Gastrocnemius medialis (tissue), 4 donors: ENCODE measurements at regions not wholly inside any gene's neighbourhood (a gene's known extent, or its start where the extent isn't known, plus 50 kb on each side); places are given as distances from the start of the nearest gene placed in this dataset.
"Not testable (repeated sequence)": the region's sequence is repeated elsewhere in the genome, so short reads cannot be mapped to it uniquely, and the experiment has no call there.

Experiments
- ATAC-seq, 2 donors: fragments of 150-250 bp; one replicate each; pipeline ENCODE4 v1.9.1; 2016
- DNase-seq, 2 donors: peaks; one replicate each; pipeline ENCODE4 v3.0.0-alpha.2; 2019
- H3K27ac ChIP-seq, 4 donors: fragments of 200-600 bp; sonication (generic); 1 replicate in 1 of 4; 2 replicates in 3 of 4; pipeline ENCODE4 v1.5.1; 2016 to 2018; ENCODE audit warnings: mild to moderate bottlenecking in 2 of 4, moderate library complexity in 1 of 4
- H3K27me3 ChIP-seq, 3 donors: fragments of 200-600 bp; sonication (generic) in 2 of 3; 1 replicate in 1 of 3; 2 replicates in 2 of 3; pipeline versions ENCODE4 v1.5.1 to v1.6.0; 2016 to 2019; ENCODE audit warnings: mild to moderate bottlenecking in 1 of 3, moderate library complexity in 1 of 3
- H3K36me3 ChIP-seq, 2 donors: fragments of 200-600 bp; sonication (generic) in 1 of 2; one replicate each; pipeline ENCODE4 v1.5.1; 2017 to 2018
- H3K4me1 ChIP-seq, 2 donors: fragments of 200-600 bp; sonication (generic) in 1 of 2; one replicate each; pipeline ENCODE4 v1.5.1; 2016 to 2017; ENCODE audit warnings: mild to moderate bottlenecking in 2 of 2
- H3K4me3 ChIP-seq, 4 donors: fragments of 200-600 bp; sonication (generic) in 3 of 4; 1 replicate in 1 of 4; 2 replicates in 3 of 4; pipeline ENCODE4 v1.5.1; 2016 to 2019; ENCODE audit warnings: mild to moderate bottlenecking in 2 of 4
- H3K9me3 ChIP-seq, 3 donors: fragments of 200-600 bp; sonication (generic) in 2 of 3; 1 replicate in 1 of 3; 2 replicates in 2 of 3; pipeline ENCODE4 v1.5.1; 2016 to 2019
- CTCF ChIP-seq, 5 experiments: fragments of 450-650 bp in 3 of 5; fragments of 200-600 bp in 2 of 5; sonication (generic) in 2 of 5; IDR thresholded peaks in 4 of 5; conservative IDR thresholded peaks in 1 of 5; 1 replicate in 4 of 5; 2 replicates in 1 of 5; pipeline ENCODE4 v1.5.1; 2016 to 2019; ENCODE audit warnings: antibody characterized with exemption in 5 of 5, mild to moderate bottlenecking in 3 of 5, moderate library complexity in 3 of 5
- POLR2A ChIP-seq, 2 donors: fragments of 450-650 bp; IDR thresholded peaks; one replicate each; pipeline ENCODE4 v1.6.1; 2017; ENCODE audit warnings: antibody characterized with exemption in 2 of 2, mild to moderate bottlenecking in 2 of 2, moderate library complexity in 2 of 2
- in situ Hi-C, 4 donors: fragments of 200-750 bp; cut with MboI; loops; one replicate each; pipeline versions ENCODE4 v1.15.0 to v1.8.0; 2017; ENCODE audit warnings: low sequenced_read_pairs in 4 of 4
- intact Hi-C: fragments of 100-400 bp; cut with DNase I; formaldehyde crosslinking; loops from one replicate; pipeline ENCODE4 v1.15.1; 2023; ENCODE audit warnings: low total_unique reads

- DNase-seq (no peak), ATAC-seq (no peak)
- Histone ChIP-seq H3K9me3 (no peaks in the 10 kb centered on the region), H3K27ac (no peak overlapping the region), H3K4me3 (no peak overlapping the region), H3K27me3 (no peaks in the 10 kb centered on the region), H3K36me3 (no peaks in the 10 kb centered on the region), H3K4me1 (no peaks in the 10 kb centered on the region)
- intact Hi-C loops = no loop called here
- TF ChIP-seq CTCF (IDR thresholded peaks at IDR 0.05 in 4 of 5, conservative IDR thresholded peaks at IDR 0.05 in 1 of 5) = no peak
- in situ Hi-C loops = no loop called here
Observed at GRCh38 chr7:96921231-96921630, 84.1 kb upstream of the DLX6 start.

- intact Hi-C loops = no loop called here
- ATAC-seq = no peak
- no peak for DNase-seq
- in situ Hi-C loops = no loop called here
- H3K9me3 ChIP-seq = no peaks in the 10 kb centered on the region
- H3K4me1 ChIP-seq = no peaks in the 10 kb centered on the region
- H3K27ac ChIP-seq = no peak overlapping the region
- TF ChIP-seq POLR2A (IDR thresholded peaks at IDR 0.05) (no peak), CTCF (IDR thresholded peaks at IDR 0.05 in 4 of 5, conservative IDR thresholded peaks at IDR 0.05 in 1 of 5) (no peak)
- no peaks in the 10 kb centered on the region for H3K36me3 ChIP-seq
- H3K27me3 ChIP-seq = no peaks in the 10 kb centered on the region
- no peak overlapping the region for H3K4me3 ChIP-seq
Observed at GRCh38 chr7:96921771-96922170, 83.6 kb upstream of the DLX6 start.

- H3K4me3 ChIP-seq, H3K27ac ChIP-seq, DNase-seq, intact Hi-C loops, H3K27me3 ChIP-seq, H3K9me3 ChIP-seq, H3K4me1 ChIP-seq, in situ Hi-C loops, H3K36me3 ChIP-seq, ATAC-seq: not testable (repeated sequence)
Observed at GRCh38 chr7:96923345-96923744, 82.0 kb upstream of the DLX6 start.

GRCh38 chr7:96927131-96927530 is 78.2 kb upstream of the DLX6 start:
- no peak for ATAC-seq
- H3K4me1 ChIP-seq = no peaks in the 10 kb centered on the region
- H3K27me3 ChIP-seq = no peaks in the 10 kb centered on the region
- TF ChIP-seq CTCF (IDR thresholded peaks at IDR 0.05 in 4 of 5, conservative IDR thresholded peaks at IDR 0.05 in 1 of 5) (no peak), POLR2A (IDR thresholded peaks at IDR 0.05) (no peak)
- in situ Hi-C loops (no loop called here), intact Hi-C loops (no loop called here)
- H3K9me3 ChIP-seq = no peaks in the 10 kb centered on the region
- no peaks in the 10 kb centered on the region for H3K36me3 ChIP-seq
- H3K4me3 ChIP-seq = no peak overlapping the region
- no peak overlapping the region for H3K27ac ChIP-seq
- DNase-seq = no peak

GRCh38 chr7:96928965-96929364 is 76.4 kb upstream of the DLX6 start:
- DNase-seq = no peak

More at GRCh38 chr7:96928965-96929364, 76.4 kb upstream of the DLX6 start:
- TF ChIP-seq CTCF (IDR thresholded peaks at IDR 0.05 in 4 of 5, conservative IDR thresholded peaks at IDR 0.05 in 1 of 5) (no peak), POLR2A (IDR thresholded peaks at IDR 0.05) (no peak)
- no peaks in the 10 kb centered on the region for H3K4me1 ChIP-seq
- H3K27ac ChIP-seq = no peak overlapping the region
- ATAC-seq = no peak
- no peaks in the 10 kb centered on the region for H3K9me3 ChIP-seq
- no peaks in the 10 kb centered on the region for H3K27me3 ChIP-seq
- no peak overlapping the region for H3K4me3 ChIP-seq
- in situ Hi-C loops (no loop called here), intact Hi-C loops (no loop called here)
- no peaks in the 10 kb centered on the region for H3K36me3 ChIP-seq
